ENCODE measurements at regions not wholly inside any gene's neighbourhood (a gene's known extent, or its start where the extent isn't known, plus 50 kb on each side); places are given as distances from the start of the nearest gene placed in this dataset.
"Not testable (repeated sequence)": the region's sequence is repeated elsewhere in the genome, so short reads cannot be mapped to it uniquely, and the experiment has no call there.

- not testable (repeated sequence) for TF ChIP-seq CTCF (conservative IDR thresholded peaks at IDR 0.05 in 1 of 2, IDR thresholded peaks at IDR 0.05 in 1 of 2; ENCODE audit: low read depth in 1 of 2, low read length in 2 of 2); EZH2 (IDR thresholded peaks at IDR 0.05; ENCODE audit: low read length, missing control alignments)
Measured at GRCh38 chr10:107950411-107951062, 786.0 kb upstream of the SORCS1 start.

All from fibroblast of lung (primary cell).